Neural progenitor cell (in vitro differentiated cells): ENCODE measurements at regions not wholly inside any gene's neighbourhood (a gene's known extent, or its start where the extent isn't known, plus 50 kb on each side); places are given as distances from the start of the nearest gene placed in this dataset.

Experiments
- CTCF ChIP-seq: fragments of 200-600 bp; sonication (generic); IDR thresholded peaks from 2 replicates; pipeline ENCODE4 v1.5.1; 2017; ENCODE audit warnings: antibody characterized with exemption, mild to moderate bottlenecking
- EZH2 ChIP-seq: fragments of 200-600 bp; sonication (generic); IDR thresholded peaks from 2 replicates; pipeline ENCODE4 v1.6.1; 2017; ENCODE audit warnings: antibody characterized with exemption, mild to moderate bottlenecking, moderate library complexity

- TF ChIP-seq CTCF, result no peak
- TF ChIP-seq EZH2, result no peak
Measured at GRCh38 chr19:32154418-32154817, 191.0 kb upstream of the ZNF507 start.
